Lower leg skin (tissue), 3 donors: ENCODE measurements at regions not wholly inside any gene's neighbourhood (a gene's known extent, or its start where the extent isn't known, plus 50 kb on each side); places are given as distances from the start of the nearest gene placed in this dataset.

Experiments
- POLR2A ChIP-seq, 2 donors: fragments of 450-650 bp; IDR thresholded peaks; one replicate each; pipeline ENCODE4 v1.6.1; 2016 to 2017; ENCODE audit warnings: antibody characterized with exemption in 2 of 2, mild to moderate bottlenecking in 1 of 2, moderate library complexity in 1 of 2
- TF ChIP-seq, protein P1 (sequence below), 3 donors: fragments of 450-650 bp; IDR thresholded peaks; one replicate each; pipeline ENCODE4 v1.5.1; 2016; ENCODE audit warnings: antibody characterized with exemption in 3 of 3, mild to moderate bottlenecking in 3 of 3, moderate library complexity in 2 of 3

DNA sequence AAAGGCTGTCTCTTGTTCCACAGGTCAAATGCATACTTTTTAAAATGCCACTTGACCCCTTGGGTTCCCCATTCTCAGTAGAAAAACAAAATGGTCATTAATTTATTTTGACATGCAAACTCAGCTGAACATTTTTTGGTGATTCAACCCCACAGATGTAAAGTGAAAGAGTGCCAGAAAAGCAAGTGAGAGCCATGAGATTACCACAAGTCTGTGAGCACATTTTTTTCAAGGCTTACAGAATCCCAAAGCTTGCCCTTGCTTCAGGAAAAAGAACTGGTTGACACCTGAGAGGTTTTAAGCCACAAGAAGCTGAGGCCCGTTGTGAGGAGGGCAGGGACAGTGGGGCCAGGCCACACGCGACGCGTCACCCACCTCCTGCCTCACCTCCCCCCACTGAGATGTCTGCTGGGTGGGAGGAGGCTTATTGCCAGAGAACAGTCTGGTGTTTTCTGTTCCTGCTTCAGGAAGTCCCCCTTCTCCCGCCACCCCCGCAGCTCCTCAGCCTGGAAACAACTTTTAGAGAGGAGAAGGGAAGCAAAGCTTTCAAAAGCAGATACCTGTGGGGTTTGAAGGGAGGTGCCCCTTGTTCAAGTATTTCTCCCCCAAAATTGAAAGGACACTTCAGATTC, 70.4 kb upstream of the CYP1B1 start:
- TF ChIP-seq, protein P1, sequence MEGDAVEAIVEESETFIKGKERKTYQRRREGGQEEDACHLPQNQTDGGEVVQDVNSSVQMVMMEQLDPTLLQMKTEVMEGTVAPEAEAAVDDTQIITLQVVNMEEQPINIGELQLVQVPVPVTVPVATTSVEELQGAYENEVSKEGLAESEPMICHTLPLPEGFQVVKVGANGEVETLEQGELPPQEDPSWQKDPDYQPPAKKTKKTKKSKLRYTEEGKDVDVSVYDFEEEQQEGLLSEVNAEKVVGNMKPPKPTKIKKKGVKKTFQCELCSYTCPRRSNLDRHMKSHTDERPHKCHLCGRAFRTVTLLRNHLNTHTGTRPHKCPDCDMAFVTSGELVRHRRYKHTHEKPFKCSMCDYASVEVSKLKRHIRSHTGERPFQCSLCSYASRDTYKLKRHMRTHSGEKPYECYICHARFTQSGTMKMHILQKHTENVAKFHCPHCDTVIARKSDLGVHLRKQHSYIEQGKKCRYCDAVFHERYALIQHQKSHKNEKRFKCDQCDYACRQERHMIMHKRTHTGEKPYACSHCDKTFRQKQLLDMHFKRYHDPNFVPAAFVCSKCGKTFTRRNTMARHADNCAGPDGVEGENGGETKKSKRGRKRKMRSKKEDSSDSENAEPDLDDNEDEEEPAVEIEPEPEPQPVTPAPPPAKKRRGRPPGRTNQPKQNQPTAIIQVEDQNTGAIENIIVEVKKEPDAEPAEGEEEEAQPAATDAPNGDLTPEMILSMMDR (IDR thresholded peaks at IDR 0.05) = no peak
- no peak for TF ChIP-seq POLR2A (IDR thresholded peaks at IDR 0.05)
